HCT116 (cell line): ENCODE measurements at regions not wholly inside any gene's neighbourhood (a gene's known extent, or its start where the extent isn't known, plus 50 kb on each side); places are given as distances from the start of the nearest gene placed in this dataset.
A peak's percentile ranks its signal among the peaks of the same experiment; 100 is the strongest.

ENCODE experiments used
- ATAC-seq: fragments of 200-7000 bp; cut with Tn5 transposase; 2 replicates; pipeline ENCODE4 v1.9.1; 2020; ENCODE audit warnings: mild to moderate bottlenecking, moderate library complexity
- BruUV-seq: library from RNA; stranded (reverse); fragments of 400-500 nt; replicated peaks from 2 replicates; lab custom pipeline; 2021; lab: Mats Ljungman, UMichigan
- CTCF ChIA-PET: fragments of 300-600 bp; sonication (Branson Sonifier 250); formaldehyde crosslinking; loops from one replicate; lab custom pipeline; 2021; ENCODE audit warnings: antibody characterized with exemption; lab: Charles Lee
- POLR2A ChIA-PET: fragments of 300-600, 350-600 bp; sonication (Branson Sonifier 250); formaldehyde crosslinking; loops from one replicate; lab custom pipeline; 2021; ENCODE audit warnings: antibody characterized with exemption; lab: Charles Lee
- RAD21 ChIA-PET, 2 experiments: fragments of 300-600 bp; sonication (Branson Sonifier 250); formaldehyde crosslinking; loops; one replicate each; lab custom pipeline; 2023; ENCODE audit warnings: low total read pairs in 2 of 2; ENCODE audit not compliant: uncharacterized antibody in 2 of 2, unreplicated experiment in 2 of 2, low non-redundant PET in 1 of 2; lab: Charles Lee
- DNase-seq: peaks from one replicate; pipeline ENCODE4 v3.0.0-alpha.2; 2010; ENCODE audit warnings: low read depth, low spot score
- H2AFZ ChIP-seq: fragments of 200-600 bp; shearing (Covaris generic), sonication (generic); 2 replicates; pipeline ENCODE4 v1.6.1; 2017; ENCODE audit warnings: low read depth, mixed run types, mixed read lengths, antibody characterized with exemption, low read length; ENCODE audit not compliant: poor library complexity, severe bottlenecking
- H3K27ac ChIP-seq: 2 replicates; pipeline ENCODE4 v1.5.1; 2012; ENCODE audit warnings: low read depth, low read length
- H3K27me3 ChIP-seq: fragments of 200-600 bp; sonication (generic); 2 replicates; pipeline ENCODE4 v1.6.1; 2016; ENCODE audit warnings: mixed run types, low read length, mixed read lengths; ENCODE audit not compliant: insufficient read depth
- H3K36me3 ChIP-seq, 2 experiments: fragments of 200-500 bp in 1 of 2; fragments of 200-600 bp in 1 of 2; sonication (Bioruptor generic) in 1 of 2; sonication (generic) in 1 of 2; 2 replicates each; pipeline versions ENCODE4 v1.5.1 to v1.6.1; 2014 to 2016; ENCODE audit warnings: low read length in 2 of 2, inconsistent platforms in 1 of 2, mixed read lengths in 1 of 2, mixed run types in 1 of 2; ENCODE audit not compliant: insufficient read depth in 2 of 2, control insufficient read depth in 1 of 2
- H3K4me1 ChIP-seq, 2 experiments: fragments of 200-600 bp in 1 of 2; sonication (generic) in 1 of 2; 2 replicates each; pipeline versions ENCODE4 v1.5.1 to v1.6.1; 2012 to 2017; ENCODE audit warnings: low read length in 2 of 2, inconsistent platforms in 1 of 2, mild to moderate bottlenecking in 1 of 2, mixed read lengths in 1 of 2, mixed run types in 1 of 2, moderate library complexity in 1 of 2; ENCODE audit not compliant: insufficient read depth in 2 of 2, control insufficient read depth in 1 of 2
- H3K4me2 ChIP-seq: fragments of 200-600 bp; sonication (generic); 2 replicates; pipeline ENCODE4 v1.6.1; 2017; ENCODE audit warnings: mixed run types, low read length, mixed read lengths
- H3K4me3 ChIP-seq, 2 experiments: fragments of 200-600 bp in 1 of 2; sonication (generic) in 1 of 2; replicated peaks in 1 of 2; 2 replicates each; pipeline ENCODE4 v1.5.1; 2011 to 2016; ENCODE audit warnings: low read length in 2 of 2, control low read depth in 1 of 2, low read depth in 1 of 2, mild to moderate bottlenecking in 1 of 2, mixed read lengths in 1 of 2, mixed run types in 1 of 2
- H3K79me2 ChIP-seq: fragments of 200-600 bp; sonication (generic); 2 replicates; pipeline ENCODE4 v1.6.1; 2017; ENCODE audit warnings: mild to moderate bottlenecking, mixed run types, low read length, moderate library complexity, mixed read lengths; ENCODE audit not compliant: insufficient read depth
- H3K9ac ChIP-seq: fragments of 200-600 bp; sonication (generic); 2 replicates; pipeline ENCODE4 v1.6.1; 2016; ENCODE audit warnings: low read length, mixed read lengths
- H3K9me2 ChIP-seq: fragments of 200-600 bp; sonication (generic), shearing (Covaris generic); 2 replicates; pipeline ENCODE4 v1.6.1; 2017; ENCODE audit warnings: mixed run types, mild to moderate bottlenecking, moderate library complexity; ENCODE audit not compliant: insufficient read depth
- H3K9me3 ChIP-seq, 2 experiments: fragments of 200-500 bp in 1 of 2; fragments of 200-600 bp in 1 of 2; sonication (Bioruptor generic) in 1 of 2; sonication (generic) in 1 of 2; 2 replicates each; pipeline ENCODE4 v1.6.1; 2014 to 2017; ENCODE audit warnings: low read length in 2 of 2, mixed read lengths in 2 of 2, inconsistent platforms in 1 of 2, low read depth in 1 of 2, mild to moderate bottlenecking in 1 of 2, mixed run types in 1 of 2, moderate library complexity in 1 of 2; ENCODE audit not compliant: control insufficient read depth in 1 of 2, insufficient read depth in 1 of 2
- H4K20me1 ChIP-seq: fragments of 200-600 bp; sonication (generic), shearing (Covaris generic); 2 replicates; pipeline ENCODE4 v1.6.1; 2017; ENCODE audit warnings: mixed run types, mild to moderate bottlenecking, moderate library complexity; ENCODE audit not compliant: insufficient read depth
- CBX3 ChIP-seq: IDR thresholded peaks from 2 replicates; pipeline ENCODE4 v1.6.1; 2012; ENCODE audit warnings: low read depth
- EGR1 ChIP-seq: IDR thresholded peaks from 2 replicates; pipeline ENCODE4 v1.6.1; 2012; ENCODE audit warnings: low read depth
- ELF1 ChIP-seq: IDR thresholded peaks from 2 replicates; pipeline ENCODE4 v1.6.1; 2012; ENCODE audit warnings: low read depth, borderline replicate concordance
- POLR2A ChIP-seq: IDR thresholded peaks from 2 replicates; pipeline ENCODE4 v1.7.0; 2011; ENCODE audit warnings: borderline replicate concordance; ENCODE audit not compliant: insufficient read depth, insufficient read length; ENCODE audit errors: extremely low read depth
- RAD21 ChIP-seq: IDR thresholded peaks from 2 replicates; pipeline ENCODE4 v1.6.1; 2012; ENCODE audit warnings: low read depth, mild to moderate bottlenecking
- SRF ChIP-seq: IDR thresholded peaks from 2 replicates; pipeline ENCODE4 v1.6.1; 2012; ENCODE audit warnings: low read depth
- TCF7L2 ChIP-seq: IDR thresholded peaks from 2 replicates; pipeline ENCODE4 v1.7.0; 2011; ENCODE audit warnings: borderline replicate concordance, inconsistent platforms; ENCODE audit not compliant: insufficient read depth, insufficient read length; ENCODE audit errors: extremely low read depth
- YY1 ChIP-seq: IDR thresholded peaks from 2 replicates; pipeline ENCODE4 v1.6.1; 2011; ENCODE audit warnings: low read length, low read depth, moderate library complexity, mild to moderate bottlenecking; ENCODE audit not compliant: insufficient replicate concordance; ENCODE audit errors: extremely low read depth
- ZNF274 ChIP-seq: fragments of 200-500 bp; sonication (Bioruptor generic); IDR thresholded peaks from 2 replicates; pipeline ENCODE4 v1.6.1; 2014; ENCODE audit warnings: mild to moderate bottlenecking, low read depth, low read length, inconsistent platforms
- intact Hi-C: fragments of 100-400 bp; cut with micrococcal nuclease; formaldehyde crosslinking; loops from 2 replicates; pipeline ENCODE4 v1.10.0; 2022

- Histone ChIP-seq H3K36me3 (no peaks in the 10 kb centered on the region), H3K9ac (no peak overlapping the region), H2AFZ (no peak overlapping the region), H4K20me1 (no peaks in the 10 kb centered on the region), H3K27ac (no peak overlapping the region), H3K4me2 (no peak overlapping the region), H3K4me1 (peaks cover 3 to 14% of the 10 kb centered on the region in 2 experiments; a peak in 3 of 4 replicates), H3K79me2 (no peaks in the 10 kb centered on the region), H3K4me3 (no peak overlapping the region), H3K27me3 (no peaks in the 10 kb centered on the region), H3K9me2 (no peaks in the 10 kb centered on the region), H3K9me3 (no peaks in the 10 kb centered on the region)
- intact Hi-C loops, result no loop called here
- ChIA-PET CTCF (no interaction called here), POLR2A (no interaction called here), RAD21 (no interaction called here)
- no peak for ATAC-seq
- no peak for TF ChIP-seq SRF
- no peak for TF ChIP-seq ELF1
- TF ChIP-seq EGR1, result no peak
- TF ChIP-seq POLR2A, result no peak
- TF ChIP-seq RAD21, result no peak
- no peak for TF ChIP-seq YY1
- no peak for TF ChIP-seq ZNF274
- DNase-seq, result no peak
- no TSS peak for BruUV-seq
Observed at GRCh38 chr2:81600088-81600487, 1295.5 kb upstream of the LRRTM1 start.

GRCh38 chr2:81598453-81598852 lies 1293.9 kb upstream of the LRRTM1 start:
- peaks cover 3 to 14% of the 10 kb centered on the region in 2 experiments; a peak in 3 of 4 replicates for H3K4me1 ChIP-seq
- no peak overlapping the region for H3K4me3 ChIP-seq
- POLR2A ChIA-PET, result no interaction called here
- peak; percentile 20 for TF ChIP-seq TCF7L2
- TF ChIP-seq CBX3, result no peak
- BruUV-seq, result no TSS peak
- H3K27ac ChIP-seq, result no peak overlapping the region
- ATAC-seq, result peak; percentile 72
- DNase-seq, result peak; percentile 33
- H2AFZ ChIP-seq, result peak overlapping the region; percentile 19
- H3K27me3 ChIP-seq, result no peaks in the 10 kb centered on the region
- CTCF ChIA-PET, result no interaction called here
- H3K9me3 ChIP-seq, result no peaks in the 10 kb centered on the region
- no peaks in the 10 kb centered on the region for H3K36me3 ChIP-seq
- H3K9me2 ChIP-seq, result no peaks in the 10 kb centered on the region
- no peak overlapping the region for H3K9ac ChIP-seq
- RAD21 ChIA-PET, result no interaction called here
- intact Hi-C loops, result no loop called here
- peak overlapping the region; percentile 42 for H3K4me2 ChIP-seq
- H4K20me1 ChIP-seq, result no peaks in the 10 kb centered on the region
- H3K79me2 ChIP-seq, result no peaks in the 10 kb centered on the region
